ENCODE measurements at regions not wholly inside any gene's neighbourhood (a gene's known extent, or its start where the extent isn't known, plus 50 kb on each side); places are given as distances from the start of the nearest gene placed in this dataset.
A peak's percentile ranks its signal among the peaks of the same experiment; 100 is the strongest.

DNA sequence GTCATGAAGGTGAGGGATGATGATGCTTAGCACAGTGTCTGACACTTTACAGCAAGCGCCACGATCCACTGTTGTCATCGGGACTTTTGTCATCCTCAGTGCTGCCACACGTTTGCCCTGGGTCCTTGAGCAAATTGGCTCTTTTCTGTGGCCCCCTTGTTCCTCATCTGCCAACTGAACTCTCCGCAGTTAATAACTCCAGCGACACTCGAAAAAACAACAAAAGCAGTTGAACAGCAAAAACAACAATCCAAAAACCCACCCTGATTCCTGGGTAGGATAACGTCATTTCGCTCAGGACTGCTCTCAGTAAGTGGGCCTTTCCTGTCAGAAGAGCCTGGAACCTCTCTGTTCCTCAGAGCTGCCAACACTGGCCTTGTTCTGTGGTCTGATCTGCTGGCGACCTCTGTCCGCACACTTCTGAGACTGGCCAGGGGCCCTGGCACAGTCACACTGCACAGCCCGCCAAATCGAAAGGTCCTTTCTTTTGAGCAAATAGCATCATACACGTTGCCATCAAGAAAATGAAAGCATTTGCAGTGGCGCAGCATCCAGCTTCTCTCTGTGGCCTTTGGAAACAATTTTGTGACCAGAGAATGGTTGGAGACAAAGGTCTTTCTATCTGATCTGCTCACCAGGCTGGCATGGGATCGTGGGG is 79.9 kb upstream of the SYT13 start:
- TF ChIP-seq TOX (CRISPR knock-in tag; IDR thresholded peaks at IDR 0.05; ENCODE audit: borderline replicate concordance), result no peak
- no peak for TF ChIP-seq ESRRG (CRISPR knock-in tag; IDR thresholded peaks at IDR 0.05)
- TF ChIP-seq ZNF8 (CRISPR knock-in tag; IDR thresholded peaks at IDR 0.05), result no peak
- no peak for TF ChIP-seq CSDC2 (CRISPR knock-in tag; IDR thresholded peaks at IDR 0.05)
- TF ChIP-seq ZFP3 (CRISPR knock-in tag; IDR thresholded peaks at IDR 0.05), result no peak
- TF ChIP-seq, protein P1, sequence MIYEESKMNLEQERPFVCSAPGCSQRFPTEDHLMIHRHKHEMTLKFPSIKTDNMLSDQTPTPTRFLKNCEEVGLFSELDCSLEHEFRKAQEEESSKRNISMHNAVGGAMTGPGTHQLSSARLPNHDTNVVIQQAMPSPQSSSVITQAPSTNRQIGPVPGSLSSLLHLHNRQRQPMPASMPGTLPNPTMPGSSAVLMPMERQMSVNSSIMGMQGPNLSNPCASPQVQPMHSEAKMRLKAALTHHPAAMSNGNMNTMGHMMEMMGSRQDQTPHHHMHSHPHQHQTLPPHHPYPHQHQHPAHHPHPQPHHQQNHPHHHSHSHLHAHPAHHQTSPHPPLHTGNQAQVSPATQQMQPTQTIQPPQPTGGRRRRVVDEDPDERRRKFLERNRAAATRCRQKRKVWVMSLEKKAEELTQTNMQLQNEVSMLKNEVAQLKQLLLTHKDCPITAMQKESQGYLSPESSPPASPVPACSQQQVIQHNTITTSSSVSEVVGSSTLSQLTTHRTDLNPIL (CRISPR knock-in tag; IDR thresholded peaks at IDR 0.05; ENCODE audit: low read depth), result no peak
- TF ChIP-seq OSR1 (CRISPR knock-in tag; IDR thresholded peaks at IDR 0.05), result no peak
- TF ChIP-seq, protein P2, sequence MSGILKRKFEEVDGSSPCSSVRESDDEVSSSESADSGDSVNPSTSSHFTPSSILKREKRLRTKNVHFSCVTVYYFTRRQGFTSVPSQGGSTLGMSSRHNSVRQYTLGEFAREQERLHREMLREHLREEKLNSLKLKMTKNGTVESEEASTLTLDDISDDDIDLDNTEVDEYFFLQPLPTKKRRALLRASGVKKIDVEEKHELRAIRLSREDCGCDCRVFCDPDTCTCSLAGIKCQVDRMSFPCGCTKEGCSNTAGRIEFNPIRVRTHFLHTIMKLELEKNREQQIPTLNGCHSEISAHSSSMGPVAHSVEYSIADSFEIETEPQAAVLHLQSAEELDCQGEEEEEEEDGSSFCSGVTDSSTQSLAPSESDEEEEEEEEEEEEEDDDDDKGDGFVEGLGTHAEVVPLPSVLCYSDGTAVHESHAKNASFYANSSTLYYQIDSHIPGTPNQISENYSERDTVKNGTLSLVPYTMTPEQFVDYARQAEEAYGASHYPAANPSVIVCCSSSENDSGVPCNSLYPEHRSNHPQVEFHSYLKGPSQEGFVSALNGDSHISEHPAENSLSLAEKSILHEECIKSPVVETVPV (CRISPR knock-in tag; IDR thresholded peaks at IDR 0.05), result no peak
- TF ChIP-seq, protein P3, sequence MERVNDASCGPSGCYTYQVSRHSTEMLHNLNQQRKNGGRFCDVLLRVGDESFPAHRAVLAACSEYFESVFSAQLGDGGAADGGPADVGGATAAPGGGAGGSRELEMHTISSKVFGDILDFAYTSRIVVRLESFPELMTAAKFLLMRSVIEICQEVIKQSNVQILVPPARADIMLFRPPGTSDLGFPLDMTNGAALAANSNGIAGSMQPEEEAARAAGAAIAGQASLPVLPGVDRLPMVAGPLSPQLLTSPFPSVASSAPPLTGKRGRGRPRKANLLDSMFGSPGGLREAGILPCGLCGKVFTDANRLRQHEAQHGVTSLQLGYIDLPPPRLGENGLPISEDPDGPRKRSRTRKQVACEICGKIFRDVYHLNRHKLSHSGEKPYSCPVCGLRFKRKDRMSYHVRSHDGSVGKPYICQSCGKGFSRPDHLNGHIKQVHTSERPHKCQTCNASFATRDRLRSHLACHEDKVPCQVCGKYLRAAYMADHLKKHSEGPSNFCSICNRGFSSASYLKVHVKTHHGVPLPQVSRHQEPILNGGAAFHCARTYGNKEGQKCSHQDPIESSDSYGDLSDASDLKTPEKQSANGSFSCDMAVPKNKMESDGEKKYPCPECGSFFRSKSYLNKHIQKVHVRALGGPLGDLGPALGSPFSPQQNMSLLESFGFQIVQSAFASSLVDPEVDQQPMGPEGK (CRISPR knock-in tag; IDR thresholded peaks at IDR 0.05; ENCODE audit: borderline replicate concordance), result no peak
- no peak for TF ChIP-seq TCF4 (CRISPR knock-in tag; IDR thresholded peaks at IDR 0.05; ENCODE audit: borderline replicate concordance)
- no peak for TF ChIP-seq ISL1 (CRISPR knock-in tag; IDR thresholded peaks at IDR 0.05)
- no peak for TF ChIP-seq PPARA (CRISPR knock-in tag; IDR thresholded peaks at IDR 0.05; ENCODE audit: borderline replicate concordance)
- no peak for TF ChIP-seq ZNF565 (CRISPR knock-in tag; conservative IDR thresholded peaks at IDR 0.05; ENCODE audit: low read depth)
- TF ChIP-seq GLIS3 (CRISPR knock-in tag; IDR thresholded peaks at IDR 0.05), result no peak
- ATAC-seq, result no peak

DNA sequence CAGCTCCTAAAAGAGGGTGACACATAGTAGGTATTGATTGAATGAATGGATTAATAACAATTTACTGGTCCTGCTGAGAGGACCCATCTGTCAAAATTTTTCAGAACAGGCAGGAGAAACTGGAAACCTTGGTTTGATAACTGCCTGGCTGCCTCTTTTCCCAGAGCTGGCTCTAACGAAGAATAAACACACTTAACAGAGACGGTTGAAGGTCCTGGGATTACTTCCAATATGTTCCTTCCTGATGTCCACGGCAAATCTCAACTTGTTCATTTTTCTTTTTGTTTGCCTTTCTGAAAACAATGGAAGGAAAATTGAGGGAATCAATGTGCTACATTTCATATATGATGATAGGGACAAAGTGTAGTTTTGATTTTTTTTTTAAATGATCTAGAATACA is 76.5 kb upstream of the SYT13 start:
- TF ChIP-seq SNAI2 (CRISPR knock-in tag; IDR thresholded peaks at IDR 0.05) (no peak), OSR1 (CRISPR knock-in tag; IDR thresholded peaks at IDR 0.05) (no peak), ZC3H10 (CRISPR knock-in tag; IDR thresholded peaks at IDR 0.05) (no peak), ZFP30 (CRISPR knock-in tag; IDR thresholded peaks at IDR 0.05) (no peak), BACH2 (CRISPR knock-in tag; IDR thresholded peaks at IDR 0.05; ENCODE audit: borderline replicate concordance) (no peak), RARB (CRISPR knock-in tag; IDR thresholded peaks at IDR 0.05) (no peak), ZFP3 (CRISPR knock-in tag; IDR thresholded peaks at IDR 0.05) (no peak)
- no peak for ATAC-seq

DNA sequence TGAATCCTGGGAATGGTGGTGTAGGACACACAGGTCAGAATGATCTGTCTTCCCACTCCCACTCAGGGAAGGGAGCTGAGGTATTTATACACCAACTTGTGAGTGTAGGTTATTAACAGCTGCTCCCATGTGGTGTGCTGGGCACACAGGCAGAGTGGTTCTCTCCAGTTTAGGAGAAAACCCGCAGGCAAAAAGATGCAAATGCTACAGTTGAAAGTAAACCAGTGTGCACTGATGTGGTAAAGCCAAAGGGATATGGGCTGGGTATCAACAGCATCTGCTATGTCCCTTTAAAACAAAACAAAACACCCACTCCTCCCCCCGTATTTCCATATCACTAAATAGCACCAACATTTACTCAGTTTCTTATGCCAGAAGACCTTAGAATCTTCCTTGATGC is 75.4 kb upstream of the SYT13 start:
- no peak for ATAC-seq
- no peak for TF ChIP-seq ESRRG (CRISPR knock-in tag; IDR thresholded peaks at IDR 0.05)
- TF ChIP-seq OSR1 (CRISPR knock-in tag; IDR thresholded peaks at IDR 0.05), result no peak
- TF ChIP-seq, protein P4, sequence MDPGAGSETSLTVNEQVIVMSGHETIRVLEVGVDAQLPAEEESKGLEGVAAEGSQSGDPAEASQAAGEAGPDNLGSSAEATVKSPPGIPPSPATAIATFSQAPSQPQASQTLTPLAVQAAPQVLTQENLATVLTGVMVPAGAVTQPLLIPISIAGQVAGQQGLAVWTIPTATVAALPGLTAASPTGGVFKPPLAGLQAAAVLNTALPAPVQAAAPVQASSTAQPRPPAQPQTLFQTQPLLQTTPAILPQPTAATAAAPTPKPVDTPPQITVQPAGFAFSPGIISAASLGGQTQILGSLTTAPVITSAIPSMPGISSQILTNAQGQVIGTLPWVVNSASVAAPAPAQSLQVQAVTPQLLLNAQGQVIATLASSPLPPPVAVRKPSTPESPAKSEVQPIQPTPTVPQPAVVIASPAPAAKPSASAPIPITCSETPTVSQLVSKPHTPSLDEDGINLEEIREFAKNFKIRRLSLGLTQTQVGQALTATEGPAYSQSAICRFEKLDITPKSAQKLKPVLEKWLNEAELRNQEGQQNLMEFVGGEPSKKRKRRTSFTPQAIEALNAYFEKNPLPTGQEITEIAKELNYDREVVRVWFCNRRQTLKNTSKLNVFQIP (CRISPR knock-in tag; IDR thresholded peaks at IDR 0.05; ENCODE audit: borderline replicate concordance, low read depth), result no peak
- TF ChIP-seq BACH2 (CRISPR knock-in tag; IDR thresholded peaks at IDR 0.05; ENCODE audit: borderline replicate concordance), result no peak
- no peak for TF ChIP-seq RARB (CRISPR knock-in tag; IDR thresholded peaks at IDR 0.05)
- TF ChIP-seq ZFP3 (CRISPR knock-in tag; IDR thresholded peaks at IDR 0.05), result no peak
- TF ChIP-seq ZNF70 (CRISPR knock-in tag; IDR thresholded peaks at IDR 0.05), result no peak
- TF ChIP-seq ZNF8 (CRISPR knock-in tag; IDR thresholded peaks at IDR 0.05), result no peak

DNA sequence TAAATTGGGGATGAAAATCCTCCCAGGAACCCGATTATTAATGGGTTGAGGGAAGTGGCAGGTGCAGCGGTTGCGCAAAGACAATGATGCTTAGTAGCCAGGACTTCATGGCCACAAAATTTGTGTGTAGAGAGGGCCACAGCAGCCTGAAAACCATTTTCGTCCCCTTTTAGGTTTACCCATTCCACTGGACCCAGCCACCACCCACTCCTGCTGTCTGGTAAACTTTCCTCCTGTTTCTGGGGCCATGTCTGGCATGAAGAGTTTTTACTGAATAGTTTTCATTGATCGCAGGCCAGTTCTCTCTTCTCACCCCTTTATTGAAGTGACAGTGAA is 69.5 kb upstream of the SYT13 start:
- TF ChIP-seq ISL1 (CRISPR knock-in tag; IDR thresholded peaks at IDR 0.05), result no peak
- no peak for TF ChIP-seq RARB (CRISPR knock-in tag; IDR thresholded peaks at IDR 0.05)
- ATAC-seq, result peak; percentile 42
